SHP77 (cell line): ENCODE measurements at regions not wholly inside any gene's neighbourhood (a gene's known extent, or its start where the extent isn't known, plus 50 kb on each side); places are given as distances from the start of the nearest gene placed in this dataset.
"Not testable (repeated sequence)": the region's sequence is repeated elsewhere in the genome, so short reads cannot be mapped to it uniquely, and the experiment has no call there.

Source experiments
- DNase-seq, 2 experiments: peaks; one replicate each; lab custom pipeline; 2025; lab: John Stamatoyannopoulos, UW

GRCh38 chr1:149278156-149278555, 174.8 kb upstream of the NBPF9 start:
- DNase-seq, result not testable (repeated sequence)

- not testable (repeated sequence) for DNase-seq
Measured at GRCh38 chr1:149279015-149279414, 175.7 kb upstream of the NBPF9 start.

GRCh38 chr1:149279512-149279911, 176.2 kb upstream of the NBPF9 start:
- not testable (repeated sequence) for DNase-seq

GRCh38 chr1:149284773-149285172, 181.4 kb upstream of the NBPF9 start:
- DNase-seq, result not testable (repeated sequence)

- not testable (repeated sequence) for DNase-seq
Measured at GRCh38 chr1:149285205-149285604, 181.9 kb upstream of the NBPF9 start.

GRCh38 chr1:149285638-149286037, 182.3 kb upstream of the NBPF9 start:
- DNase-seq, result not testable (repeated sequence)

GRCh38 chr1:149288580-149288979, 185.2 kb upstream of the NBPF9 start:
- DNase-seq, result not testable (repeated sequence)

GRCh38 chr1:149300478-149301218, 174.2 kb upstream of the NBPF19 start:
- not testable (repeated sequence) for DNase-seq

GRCh38 chr1:149301282-149301681, 173.6 kb upstream of the NBPF19 start:
- DNase-seq, result not testable (repeated sequence)

- DNase-seq, result not testable (repeated sequence)
Measured at GRCh38 chr1:149304796-149305195, 170.0 kb upstream of the NBPF19 start.

GRCh38 chr1:149307640-149308039, 167.2 kb upstream of the NBPF19 start:
- DNase-seq, result not testable (repeated sequence)

- not testable (repeated sequence) for DNase-seq
Measured at GRCh38 chr1:149314921-149315320, 159.9 kb upstream of the NBPF19 start.

- not testable (repeated sequence) for DNase-seq
Measured at GRCh38 chr1:149320971-149321731, 153.7 kb upstream of the NBPF19 start.

- DNase-seq, result not testable (repeated sequence)
Measured at GRCh38 chr1:149321732-149322016, 153.2 kb upstream of the NBPF19 start.

GRCh38 chr1:149330081-149330335, 144.8 kb upstream of the NBPF19 start:
- not testable (repeated sequence) for DNase-seq

- not testable (repeated sequence) for DNase-seq
Measured at GRCh38 chr1:149336082-149336481, 138.8 kb upstream of the NBPF19 start.

- DNase-seq, result not testable (repeated sequence)
Measured at GRCh38 chr1:149338221-149338691, 136.6 kb upstream of the NBPF19 start.

GRCh38 chr1:149338698-149339097, 136.1 kb upstream of the NBPF19 start:
- DNase-seq, result not testable (repeated sequence)

- DNase-seq, result not testable (repeated sequence)
Measured at GRCh38 chr1:149349448-149349847, 125.4 kb upstream of the NBPF19 start.

- not testable (repeated sequence) for DNase-seq
Measured at GRCh38 chr1:149352205-149352604, 122.6 kb upstream of the NBPF19 start.

GRCh38 chr1:149354579-149354978, 120.3 kb upstream of the NBPF19 start:
- DNase-seq, result not testable (repeated sequence)

GRCh38 chr1:149355748-149356147, 119.1 kb upstream of the NBPF19 start:
- not testable (repeated sequence) for DNase-seq

- not testable (repeated sequence) for DNase-seq
Measured at GRCh38 chr1:149356152-149356551, 118.7 kb upstream of the NBPF19 start.
